ENCODE measurements at regions not wholly inside any gene's neighbourhood (a gene's known extent, or its start where the extent isn't known, plus 50 kb on each side); places are given as distances from the start of the nearest gene placed in this dataset.

- TF ChIP-seq POLR2A (IDR thresholded peaks at IDR 0.05; ENCODE audit: low read depth, low read length) (no peak), TAF1 (IDR thresholded peaks at IDR 0.05; ENCODE audit: borderline replicate concordance, low read depth, low read length) (no peak), POLR2AphosphoS5 (IDR thresholded peaks at IDR 0.05; ENCODE audit: low read depth, low read length) (no peak)
Measured at GRCh38 chr4:33054656-33055196, 2334.6 kb downstream of the PCDH7 start.
